ENCODE measurements at regions not wholly inside any gene's neighbourhood (a gene's known extent, or its start where the extent isn't known, plus 50 kb on each side); places are given as distances from the start of the nearest gene placed in this dataset.

- DNase-seq: no peak
These were observed 130.7 kb upstream of the ACO1 start for GRCh38 chr9:32253731-32254130.

GRCh38 chr9:32255026-32255425 is 129.4 kb upstream of the ACO1 start:
- DNase-seq: no peak

- no peak for DNase-seq
These were observed 126.0 kb upstream of the ACO1 start for GRCh38 chr9:32258482-32258881.

GRCh38 chr9:32260151-32260862 is 124.1 kb upstream of the ACO1 start:
- DNase-seq: no peak

GRCh38 chr9:32264170-32264864 is 120.1 kb upstream of the ACO1 start:
- no peak for DNase-seq

GRCh38 chr9:32265037-32265436 is 119.4 kb upstream of the ACO1 start:
- no peak for DNase-seq

- no peak for DNase-seq
These were observed 105.5 kb upstream of the ACO1 start for GRCh38 chr9:32278991-32279390.

GRCh38 chr9:32289756-32290155 is 94.7 kb upstream of the ACO1 start:
- no peak for DNase-seq

- no peak for DNase-seq
These were observed 93.1 kb upstream of the ACO1 start for GRCh38 chr9:32291370-32291769.

- no peak for DNase-seq
These were observed 91.8 kb upstream of the ACO1 start for GRCh38 chr9:32292611-32293010.

- no peak for DNase-seq
These were observed 91.4 kb upstream of the ACO1 start for GRCh38 chr9:32293091-32293490.

- DNase-seq: no peak
These were observed 90.3 kb upstream of the ACO1 start for GRCh38 chr9:32294106-32294505.

GRCh38 chr9:32300373-32300772 is 84.1 kb upstream of the ACO1 start:
- no peak for DNase-seq

GRCh38 chr9:32304495-32304894 is 79.9 kb upstream of the ACO1 start:
- no peak for DNase-seq

- no peak for DNase-seq
These were observed 78.4 kb upstream of the ACO1 start for GRCh38 chr9:32306006-32306405.

GRCh38 chr9:32319312-32319929 is 65.0 kb upstream of the ACO1 start:
- DNase-seq: no peak

- DNase-seq: no peak
These were observed 61.8 kb upstream of the ACO1 start for GRCh38 chr9:32322622-32323021.

GRCh38 chr9:32326146-32326545 is 58.3 kb upstream of the ACO1 start:
- DNase-seq: no peak

GRCh38 chr9:32331240-32331639 is 53.2 kb upstream of the ACO1 start:
- DNase-seq: no peak

- DNase-seq: no peak
These were observed 50.3 kb upstream of the ACO1 start for GRCh38 chr9:32334112-32334511.
